BLaER1 (cell line): ENCODE measurements at regions not wholly inside any gene's neighbourhood (a gene's known extent, or its start where the extent isn't known, plus 50 kb on each side); places are given as distances from the start of the nearest gene placed in this dataset.
"Not testable (repeated sequence)": the region's sequence is repeated elsewhere in the genome, so short reads cannot be mapped to it uniquely, and the experiment has no call there.

Source experiments
- H3K27ac ChIP-seq: shearing (Covaris generic); formaldehyde crosslinking; 2 replicates; pipeline ENCODE4 v1.8.1; 2022
- H3K27me3 ChIP-seq: shearing (Covaris generic); formaldehyde crosslinking; 2 replicates; pipeline ENCODE4 v1.8.1; 2022
- H3K36me3 ChIP-seq: shearing (Covaris generic); formaldehyde crosslinking; 2 replicates; pipeline ENCODE4 v1.8.1; 2022
- H3K4me1 ChIP-seq: shearing (Covaris generic); formaldehyde crosslinking; 2 replicates; pipeline ENCODE4 v1.8.1; 2022
- H3K4me2 ChIP-seq: shearing (Covaris generic); formaldehyde crosslinking; 2 replicates; pipeline ENCODE4 v1.8.1; 2022
- H3K4me3 ChIP-seq: shearing (Covaris generic); formaldehyde crosslinking; 2 replicates; pipeline ENCODE4 v1.8.1; 2022
- H3K9ac ChIP-seq: shearing (Covaris generic); formaldehyde crosslinking; 2 replicates; pipeline ENCODE4 v1.8.1; 2022
- H3K9me3 ChIP-seq: shearing (Covaris generic); formaldehyde crosslinking; 2 replicates; pipeline ENCODE4 v1.8.1; 2022
- H4K20me1 ChIP-seq: shearing (Covaris generic); formaldehyde crosslinking; 2 replicates; pipeline ENCODE4 v1.8.1; 2022
- Cebpa-rat ChIP-seq: shearing (Covaris generic); IDR thresholded peaks from 2 replicates; pipeline ENCODE4 v1.8.1; 2022

GRCh38 chr2:236826606-236827156 is 257.1 kb downstream of the ACKR3 start:
- H3K4me1 ChIP-seq = peaks cover 16% of the 10 kb centered on the region
- H3K4me3 ChIP-seq = no peak overlapping the region
- peaks cover 2% of the 10 kb centered on the region; the same call in 1 of the 2 replicates for H3K9me3 ChIP-seq
- H3K9ac ChIP-seq = no peak overlapping the region
- peak overlapping the region; percentile 46 for H3K4me2 ChIP-seq
- no peak overlapping the region for H3K27ac ChIP-seq
- no peak for TF ChIP-seq Cebpa-rat
- H3K27me3 ChIP-seq = no peaks in the 10 kb centered on the region
- no peaks in the 10 kb centered on the region for H3K36me3 ChIP-seq
- H4K20me1 ChIP-seq = no peaks in the 10 kb centered on the region

- Histone ChIP-seq H3K4me1 (peaks cover 16% of the 10 kb centered on the region), H3K4me3 (no peak overlapping the region), H3K9ac (no peak overlapping the region), H3K9me3 (no peaks in the 10 kb centered on the region), H3K4me2 (no peak overlapping the region), H4K20me1 (no peaks in the 10 kb centered on the region), H3K36me3 (no peaks in the 10 kb centered on the region), H3K27ac (no peak overlapping the region), H3K27me3 (no peaks in the 10 kb centered on the region)
- no peak for TF ChIP-seq Cebpa-rat
Observed at GRCh38 chr2:236827997-236828396, 257.7 kb upstream of the COPS8 start.

- peaks cover 22% of the 10 kb centered on the region for H3K4me1 ChIP-seq
- H3K27me3 ChIP-seq = no peaks in the 10 kb centered on the region
- no peak overlapping the region for H3K27ac ChIP-seq
- no peak overlapping the region for H3K4me3 ChIP-seq
- H4K20me1 ChIP-seq = no peaks in the 10 kb centered on the region
- 0 out of 2 replicates have a peak, but pooled peaks cover 1% of the 10 kb centered on the region for H3K9me3 ChIP-seq
- no peak overlapping the region for H3K9ac ChIP-seq
- TF ChIP-seq Cebpa-rat = no peak
- no peak overlapping the region for H3K4me2 ChIP-seq
- no peaks in the 10 kb centered on the region for H3K36me3 ChIP-seq
Observed at GRCh38 chr2:236828820-236829219, 256.9 kb upstream of the COPS8 start.

- no peaks in the 10 kb centered on the region for H4K20me1 ChIP-seq
- H3K4me2 ChIP-seq = no peak overlapping the region
- H3K9me3 ChIP-seq = peaks cover 20% of the 10 kb centered on the region
- no peak overlapping the region for H3K27ac ChIP-seq
- no peaks in the 10 kb centered on the region for H3K27me3 ChIP-seq
- no peak for TF ChIP-seq Cebpa-rat
- no peak overlapping the region for H3K9ac ChIP-seq
- H3K36me3 ChIP-seq = no peaks in the 10 kb centered on the region
- peaks cover 20% of the 10 kb centered on the region for H3K4me1 ChIP-seq
- H3K4me3 ChIP-seq = no peak overlapping the region
Observed at GRCh38 chr2:236830926-236831325, 254.8 kb upstream of the COPS8 start.

- Histone ChIP-seq H3K4me2 (no peak overlapping the region), H3K36me3 (no peaks in the 10 kb centered on the region), H3K27me3 (no peaks in the 10 kb centered on the region), H3K9me3 (peaks cover 27% of the 10 kb centered on the region), H3K4me1 (peaks cover 12% of the 10 kb centered on the region), H3K4me3 (no peak overlapping the region), H4K20me1 (no peaks in the 10 kb centered on the region), H3K9ac (no peak overlapping the region), H3K27ac (no peak overlapping the region)
- no peak for TF ChIP-seq Cebpa-rat
Observed at GRCh38 chr2:236831698-236832097, 254.0 kb upstream of the COPS8 start.

GRCh38 chr2:236833501-236834073 is 252.1 kb upstream of the COPS8 start:
- Histone ChIP-seq H3K36me3 (no peaks in the 10 kb centered on the region), H3K4me2 (peak overlapping the region; percentile 12; the same call in 1 of the 2 replicates), H4K20me1 (no peaks in the 10 kb centered on the region), H3K9me3 (peaks cover 42% of the 10 kb centered on the region), H3K27ac (no peak overlapping the region), H3K9ac (no peak overlapping the region), H3K4me1 (peaks cover 7% of the 10 kb centered on the region), H3K4me3 (no peak overlapping the region), H3K27me3 (no peaks in the 10 kb centered on the region)
- no peak for TF ChIP-seq Cebpa-rat

- peaks cover 42% of the 10 kb centered on the region for H3K9me3 ChIP-seq
- H3K4me2 ChIP-seq = no peak overlapping the region
- H3K36me3 ChIP-seq = no peaks in the 10 kb centered on the region
- TF ChIP-seq Cebpa-rat = no peak
- no peak overlapping the region for H3K9ac ChIP-seq
- no peaks in the 10 kb centered on the region for H4K20me1 ChIP-seq
- no peaks in the 10 kb centered on the region for H3K27me3 ChIP-seq
- H3K4me3 ChIP-seq = no peak overlapping the region
- H3K4me1 ChIP-seq = peaks cover 7% of the 10 kb centered on the region
- H3K27ac ChIP-seq = no peak overlapping the region
Observed at GRCh38 chr2:236834284-236834683, 251.4 kb upstream of the COPS8 start.

GRCh38 chr2:236835307-236836024 is 250.2 kb upstream of the COPS8 start:
- peaks cover 7% of the 10 kb centered on the region for H3K4me1 ChIP-seq
- H3K9me3 ChIP-seq = peaks cover 42% of the 10 kb centered on the region
- H3K27ac ChIP-seq = no peak overlapping the region
- no peaks in the 10 kb centered on the region for H4K20me1 ChIP-seq
- no peak overlapping the region for H3K9ac ChIP-seq
- no peak for TF ChIP-seq Cebpa-rat
- H3K4me2 ChIP-seq = no peak overlapping the region
- H3K27me3 ChIP-seq = no peaks in the 10 kb centered on the region
- no peak overlapping the region for H3K4me3 ChIP-seq
- no peaks in the 10 kb centered on the region for H3K36me3 ChIP-seq

GRCh38 chr2:236836028-236836427 is 249.7 kb upstream of the COPS8 start:
- H3K9me3 ChIP-seq = peaks cover 42% of the 10 kb centered on the region
- not testable (repeated sequence) for H3K9ac ChIP-seq, H3K27ac ChIP-seq, H3K4me1 ChIP-seq, H3K4me3 ChIP-seq, H3K27me3 ChIP-seq, H3K36me3 ChIP-seq, H4K20me1 ChIP-seq, H3K4me2 ChIP-seq

- Histone ChIP-seq H3K4me1 (no peaks in the 10 kb centered on the region), H3K36me3 (0 out of 2 replicates have a peak, but pooled peaks cover under 1% of the 10 kb centered on the region), H3K4me2 (no peak overlapping the region), H3K9me3 (peaks cover 49% of the 10 kb centered on the region), H3K9ac (no peak overlapping the region), H3K4me3 (no peak overlapping the region), H4K20me1 (no peaks in the 10 kb centered on the region), H3K27ac (no peak overlapping the region), H3K27me3 (no peaks in the 10 kb centered on the region)
- no peak for TF ChIP-seq Cebpa-rat
Observed at GRCh38 chr2:236840215-236840614, 245.5 kb upstream of the COPS8 start.
